ENCODE measurements at regions not wholly inside any gene's neighbourhood (a gene's known extent, or its start where the extent isn't known, plus 50 kb on each side); places are given as distances from the start of the nearest gene placed in this dataset.
A peak's percentile ranks its signal among the peaks of the same experiment; 100 is the strongest.

GRCh38 chr2:225340923-225341322, 58.6 kb upstream of the NYAP2 start:
- DNase-seq, result no peak

- DNase-seq, result no peak
Observed at GRCh38 chr2:225337183-225337582, 62.3 kb upstream of the NYAP2 start.

GRCh38 chr2:225334514-225334913, 65.0 kb upstream of the NYAP2 start:
- DNase-seq, result no peak

- DNase-seq, result no peak
Observed at GRCh38 chr2:225328192-225328591, 71.3 kb upstream of the NYAP2 start.

- DNase-seq, result no peak
Observed at GRCh38 chr2:225326969-225327368, 72.5 kb upstream of the NYAP2 start.

GRCh38 chr2:225319872-225320271, 79.6 kb upstream of the NYAP2 start:
- no peak for DNase-seq

- no peak for DNase-seq
Observed at GRCh38 chr2:225318440-225318839, 81.1 kb upstream of the NYAP2 start.

GRCh38 chr2:225317186-225317585, 82.3 kb upstream of the NYAP2 start:
- no peak for DNase-seq

GRCh38 chr2:225310745-225311144, 88.8 kb upstream of the NYAP2 start:
- no peak for DNase-seq

GRCh38 chr2:225309516-225309915, 90.0 kb upstream of the NYAP2 start:
- no peak for DNase-seq

GRCh38 chr2:225296951-225297350, 102.6 kb upstream of the NYAP2 start:
- DNase-seq, result no peak

- DNase-seq, result no peak
Observed at GRCh38 chr2:225295102-225295501, 104.4 kb upstream of the NYAP2 start.

GRCh38 chr2:225293638-225294037, 105.9 kb upstream of the NYAP2 start:
- DNase-seq, result no peak

GRCh38 chr2:225290757-225291400, 108.6 kb upstream of the NYAP2 start:
- DNase-seq, result no peak

GRCh38 chr2:225289659-225290058, 109.9 kb upstream of the NYAP2 start:
- no peak for DNase-seq

GRCh38 chr2:225288986-225289385, 110.5 kb upstream of the NYAP2 start:
- no peak for DNase-seq

GRCh38 chr2:225282858-225283710, 116.4 kb upstream of the NYAP2 start:
- DNase-seq, result peak; percentile 31

- DNase-seq, result no peak
Observed at GRCh38 chr2:225276207-225276606, 123.3 kb upstream of the NYAP2 start.

GRCh38 chr2:225275443-225275842, 124.1 kb upstream of the NYAP2 start:
- DNase-seq, result no peak

GRCh38 chr2:225274751-225275150, 124.8 kb upstream of the NYAP2 start:
- DNase-seq, result no peak

- DNase-seq, result no peak
Observed at GRCh38 chr2:225272173-225272572, 127.3 kb upstream of the NYAP2 start.

- peak; percentile 9 for DNase-seq
Observed at GRCh38 chr2:225270861-225271260, 128.6 kb upstream of the NYAP2 start.

GRCh38 chr2:225270053-225270452, 129.5 kb upstream of the NYAP2 start:
- no peak for DNase-seq

- DNase-seq, result no peak
Observed at GRCh38 chr2:225254363-225254762, 145.1 kb upstream of the NYAP2 start.

- DNase-seq, result no peak
Observed at GRCh38 chr2:225244933-225245332, 154.6 kb upstream of the NYAP2 start.

All from activated CD4-positive, alpha-beta T cell treated with anti-CD3 and anti-CD28 coated beads for 48 hours (primary cell).